PC-3 (cell line): ENCODE measurements at regions not wholly inside any gene's neighbourhood (a gene's known extent, or its start where the extent isn't known, plus 50 kb on each side); places are given as distances from the start of the nearest gene placed in this dataset.

Experiments
- ATAC-seq: fragments of 200-7000 bp; cut with Tn5 transposase; 2 replicates; pipeline ENCODE4 v1.9.1; 2020; ENCODE audit warnings: mild to moderate bottlenecking, moderate library complexity
- BruUV-seq: library from RNA; stranded (reverse); fragments of 400-500 nt; replicated peaks from 2 replicates; lab custom pipeline; 2021; lab: Mats Ljungman, UMichigan
- CTCF ChIA-PET: fragments of 300-600 bp; sonication (Branson Sonifier 250); formaldehyde crosslinking; loops from one replicate; lab custom pipeline; 2022; ENCODE audit warnings: antibody characterized with exemption; lab: Charles Lee
- POLR2A ChIA-PET: fragments of 300-600 bp; sonication (Branson Sonifier 250); formaldehyde crosslinking; loops from one replicate; lab custom pipeline; 2022; ENCODE audit warnings: antibody characterized with exemption; ENCODE audit not compliant: unreplicated experiment; lab: Charles Lee
- DNase-seq: peaks from one replicate; pipeline ENCODE4 v3.0.0-alpha.2; 2015
- H2AFZ ChIP-seq: fragments of 300-600 bp; sonication (generic); 2 replicates; pipeline ENCODE4 v1.6.0; 2016; ENCODE audit warnings: antibody characterized with exemption, low read length
- H3F3A ChIP-seq: fragments of 300-600 bp; sonication (generic); one replicate; pipeline ENCODE4 v1.6.0; 2017; ENCODE audit warnings: antibody characterized with exemption, low read length, control low read depth, mild to moderate bottlenecking; ENCODE audit not compliant: unreplicated experiment
- H3K27ac ChIP-seq: fragments of 300-600 bp; sonication (generic); 2 replicates; pipeline ENCODE4 v1.5.1; 2016; ENCODE audit warnings: mild to moderate bottlenecking, low read length
- H3K27me3 ChIP-seq: fragments of 300-600 bp; sonication (generic); 2 replicates; pipeline ENCODE4 v1.6.1; 2016; ENCODE audit warnings: low read length, mixed read lengths
- H3K36me3 ChIP-seq: fragments of 300-600 bp; sonication (generic); 2 replicates; pipeline ENCODE4 v1.6.1; 2016; ENCODE audit warnings: low read depth, mixed run types, low read length, mixed read lengths
- H3K4me1 ChIP-seq: fragments of 300-600 bp; sonication (generic); 2 replicates; pipeline ENCODE4 v1.5.1; 2016; ENCODE audit warnings: low read length; ENCODE audit not compliant: insufficient read depth
- H3K4me2 ChIP-seq: fragments of 300-600 bp; sonication (generic); 2 replicates; pipeline ENCODE4 v1.6.0; 2016; ENCODE audit warnings: low read length
- H3K4me3 ChIP-seq: fragments of 300-600 bp; sonication (generic); 2 replicates; pipeline ENCODE4 v1.5.1; 2016; ENCODE audit warnings: mild to moderate bottlenecking, low read length, mixed read lengths
- H3K79me2 ChIP-seq: fragments of 300-600 bp; sonication (generic); 2 replicates; pipeline ENCODE4 v1.6.1; 2017; ENCODE audit warnings: low read length, mixed read lengths
- H3K9ac ChIP-seq: fragments of 300-600 bp; sonication (generic); 2 replicates; pipeline ENCODE4 v1.6.0; 2016; ENCODE audit warnings: mild to moderate bottlenecking, low read length
- H3K9me2 ChIP-seq: fragments of 300-600 bp; sonication (generic); replicated peaks from 2 replicates; pipeline ENCODE4 v1.6.1; 2016; ENCODE audit warnings: mixed run types, low read length, mixed read lengths
- H3K9me3 ChIP-seq: fragments of 300-600 bp; sonication (generic); 2 replicates; pipeline ENCODE4 v1.6.1; 2016; ENCODE audit warnings: low read length, mixed read lengths
- H4K20me1 ChIP-seq: fragments of 300-600 bp; sonication (generic); 2 replicates; pipeline ENCODE4 v1.6.1; 2016; ENCODE audit warnings: low read length, mixed read lengths
- EZH2 ChIP-seq: fragments of 300-600 bp; sonication (generic); IDR thresholded peaks from one replicate; pipeline ENCODE4 v1.6.1; 2017; ENCODE audit warnings: antibody characterized with exemption, mild to moderate bottlenecking, low read length; ENCODE audit not compliant: unreplicated experiment
- EZH2phosphoT487 ChIP-seq: fragments of 300-600 bp; sonication (generic); IDR thresholded peaks from 2 replicates; pipeline ENCODE4 v1.6.1; 2018; ENCODE audit warnings: mild to moderate bottlenecking, antibody characterized with exemption, low read length, borderline replicate concordance
- intact Hi-C: fragments of 100-400 bp; cut with micrococcal nuclease; formaldehyde crosslinking; loops from 2 replicates; pipeline ENCODE4 v1.9.0; 2023
- TF ChIP-seq, protein P1 (sequence below): fragments of 300-600 bp; sonication (generic); conservative IDR thresholded peaks from 2 replicates; pipeline ENCODE4 v1.5.1; 2017; ENCODE audit warnings: antibody characterized with exemption, low read depth, mild to moderate bottlenecking, low read length

- H3K4me2 ChIP-seq = no peak overlapping the region
- DNase-seq (no peak), ATAC-seq (no peak)
- H3K4me1 ChIP-seq = peaks cover 11% of the 10 kb centered on the region; the same call in 1 of the 2 replicates
- H3K27ac ChIP-seq = no peak overlapping the region
- no TSS peak for BruUV-seq
- H3K79me2 ChIP-seq = no peaks in the 10 kb centered on the region
- H3K9me2 ChIP-seq = no peaks in the 10 kb centered on the region
- TF ChIP-seq EZH2phosphoT487 (no peak), EZH2 (no peak)
- TF ChIP-seq, protein P1, sequence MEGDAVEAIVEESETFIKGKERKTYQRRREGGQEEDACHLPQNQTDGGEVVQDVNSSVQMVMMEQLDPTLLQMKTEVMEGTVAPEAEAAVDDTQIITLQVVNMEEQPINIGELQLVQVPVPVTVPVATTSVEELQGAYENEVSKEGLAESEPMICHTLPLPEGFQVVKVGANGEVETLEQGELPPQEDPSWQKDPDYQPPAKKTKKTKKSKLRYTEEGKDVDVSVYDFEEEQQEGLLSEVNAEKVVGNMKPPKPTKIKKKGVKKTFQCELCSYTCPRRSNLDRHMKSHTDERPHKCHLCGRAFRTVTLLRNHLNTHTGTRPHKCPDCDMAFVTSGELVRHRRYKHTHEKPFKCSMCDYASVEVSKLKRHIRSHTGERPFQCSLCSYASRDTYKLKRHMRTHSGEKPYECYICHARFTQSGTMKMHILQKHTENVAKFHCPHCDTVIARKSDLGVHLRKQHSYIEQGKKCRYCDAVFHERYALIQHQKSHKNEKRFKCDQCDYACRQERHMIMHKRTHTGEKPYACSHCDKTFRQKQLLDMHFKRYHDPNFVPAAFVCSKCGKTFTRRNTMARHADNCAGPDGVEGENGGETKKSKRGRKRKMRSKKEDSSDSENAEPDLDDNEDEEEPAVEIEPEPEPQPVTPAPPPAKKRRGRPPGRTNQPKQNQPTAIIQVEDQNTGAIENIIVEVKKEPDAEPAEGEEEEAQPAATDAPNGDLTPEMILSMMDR = no peak
- H3K4me3 ChIP-seq = no peak overlapping the region
- H3F3A ChIP-seq = no peaks in the 10 kb centered on the region
- intact Hi-C loops = no loop called here
- no peak overlapping the region for H3K9ac ChIP-seq
- no peaks in the 10 kb centered on the region for H3K27me3 ChIP-seq
- H4K20me1 ChIP-seq = no peaks in the 10 kb centered on the region
- no peaks in the 10 kb centered on the region for H3K36me3 ChIP-seq
- CTCF ChIA-PET = no interaction called here
- POLR2A ChIA-PET = no interaction called here
- no peak overlapping the region for H2AFZ ChIP-seq
- no peaks in the 10 kb centered on the region for H3K9me3 ChIP-seq
Observed at GRCh38 chrX:118218940-118219339, 102.3 kb upstream of the KLHL13 start.

DNA sequence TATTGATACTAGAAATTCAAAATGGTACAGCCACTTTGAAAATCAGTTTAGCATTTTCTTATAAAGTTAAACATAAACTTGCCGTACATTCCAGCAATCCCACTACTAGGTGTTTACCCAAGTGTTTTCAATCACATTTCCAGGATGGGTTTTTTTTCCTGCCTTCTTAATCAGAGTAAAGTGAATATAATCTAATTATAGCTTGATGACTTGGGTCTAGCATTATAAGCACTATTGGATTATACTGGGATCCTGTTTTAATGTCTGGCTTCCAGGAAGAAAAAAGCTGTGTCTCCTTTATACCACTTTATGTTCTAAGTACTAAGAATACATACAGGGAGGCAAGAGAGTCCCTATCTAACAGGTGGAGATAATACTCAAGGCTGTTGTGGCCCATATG, 103.3 kb upstream of the KLHL13 start:
- DNase-seq (no peak), ATAC-seq (no peak)
- peaks cover 14% of the 10 kb centered on the region; the same call in 1 of the 2 replicates for H3K4me1 ChIP-seq
- BruUV-seq = no TSS peak
- H3K27me3 ChIP-seq = no peaks in the 10 kb centered on the region
- H4K20me1 ChIP-seq = no peaks in the 10 kb centered on the region
- no peak overlapping the region for H3K9ac ChIP-seq
- ChIA-PET POLR2A (no interaction called here), CTCF (no interaction called here)
- no peaks in the 10 kb centered on the region for H3K36me3 ChIP-seq
- H3K9me2 ChIP-seq = no peaks in the 10 kb centered on the region
- intact Hi-C loops = loop anchor here (10.0 kb wide), 1 partner anchor 1725 kb away; no protein-coding TSS in a partner anchor
- H2AFZ ChIP-seq = no peak overlapping the region
- no peaks in the 10 kb centered on the region for H3F3A ChIP-seq
- no peak overlapping the region for H3K4me2 ChIP-seq
- H3K9me3 ChIP-seq = no peaks in the 10 kb centered on the region
- H3K79me2 ChIP-seq = no peaks in the 10 kb centered on the region
- H3K4me3 ChIP-seq = no peak overlapping the region
- TF ChIP-seq, protein P1 = no peak
- TF ChIP-seq EZH2 (no peak), EZH2phosphoT487 (no peak)
- H3K27ac ChIP-seq = no peak overlapping the region

- TF ChIP-seq, protein P1 = no peak
- TF ChIP-seq EZH2phosphoT487 (no peak), EZH2 (no peak)
- Histone ChIP-seq H3K4me2 (no peak overlapping the region), H3K36me3 (no peaks in the 10 kb centered on the region), H2AFZ (no peak overlapping the region), H3K4me3 (no peak overlapping the region), H3K9ac (no peak overlapping the region), H3F3A (no peaks in the 10 kb centered on the region), H3K27ac (no peak overlapping the region), H3K27me3 (no peaks in the 10 kb centered on the region), H3K9me2 (no peaks in the 10 kb centered on the region), H3K79me2 (no peaks in the 10 kb centered on the region), H4K20me1 (no peaks in the 10 kb centered on the region), H3K4me1 (peaks cover 17% of the 10 kb centered on the region; the same call in 1 of the 2 replicates), H3K9me3 (no peaks in the 10 kb centered on the region)
- POLR2A ChIA-PET = no interaction called here
- no TSS peak for BruUV-seq
- DNase-seq (no peak), ATAC-seq (no peak)
- CTCF ChIA-PET = no interaction called here
- intact Hi-C loops = loop anchor here (10.0 kb wide), 1 partner anchor 1726 kb away; no protein-coding TSS in a partner anchor
Observed at GRCh38 chrX:118220509-118220908, 103.9 kb upstream of the KLHL13 start.
